Natural killer cell (primary cell): ENCODE measurements at regions not wholly inside any gene's neighbourhood (a gene's known extent, or its start where the extent isn't known, plus 50 kb on each side); places are given as distances from the start of the nearest gene placed in this dataset.
A peak's percentile ranks its signal among the peaks of the same experiment; 100 is the strongest.
"Not testable (repeated sequence)": the region's sequence is repeated elsewhere in the genome, so short reads cannot be mapped to it uniquely, and the experiment has no call there.

Experiments used
- ATAC-seq, 3 donors: fragments of 150-1000 bp in 2 of 3; fragments of 200-7000 bp in 1 of 3; cut with Tn5 transposase; 1 replicate in 1 of 3; 2 replicates in 2 of 3; pipeline ENCODE4 v1.10.0; 2021; ENCODE audit warnings: mild to moderate bottlenecking in 2 of 3, moderate library complexity in 2 of 3
- DNase-seq, 2 donors: peaks; one replicate each; pipeline versions ENCODE4 v3.0.0 to v3.0.0-alpha.2; 2013 to 2021; ENCODE audit warnings: mixed read lengths in 1 of 2
- H3K27ac ChIP-seq: one replicate; pipeline ENCODE4 v1.5.1; 2013; ENCODE audit warnings: mild to moderate bottlenecking, low read length
- H3K27me3 ChIP-seq: one replicate; pipeline ENCODE4 v1.6.1; 2013; ENCODE audit warnings: low read length; ENCODE audit not compliant: control insufficient read depth, insufficient read depth
- H3K36me3 ChIP-seq: one replicate; pipeline ENCODE4 v1.6.1; 2013; ENCODE audit warnings: low read length; ENCODE audit not compliant: control insufficient read depth, insufficient read depth
- H3K4me1 ChIP-seq: one replicate; pipeline ENCODE4 v1.6.1; 2013; ENCODE audit warnings: low read length; ENCODE audit not compliant: control insufficient read depth, insufficient read depth
- H3K4me3 ChIP-seq: one replicate; pipeline ENCODE4 v1.5.1; 2013; ENCODE audit warnings: low read length
- H3K9me3 ChIP-seq: one replicate; pipeline ENCODE4 v1.6.1; 2013; ENCODE audit warnings: low read length; ENCODE audit not compliant: control insufficient read depth, insufficient read depth
- H3K27ac Mint-ChIP-seq, 2 donors: one replicate each; pipeline ENCODE4 v1.8.0; 2022; ENCODE audit warnings: mild to moderate bottlenecking in 2 of 2, mixed read lengths in 2 of 2, moderate library complexity in 1 of 2
- H3K27me3 Mint-ChIP-seq, 2 donors: one replicate each; pipeline ENCODE4 v1.8.0; 2022; ENCODE audit warnings: low read depth in 2 of 2, mixed read lengths in 2 of 2
- H3K36me3 Mint-ChIP-seq: one replicate; pipeline ENCODE4 v1.8.0; 2022; ENCODE audit warnings: mixed read lengths
- H3K4me1 Mint-ChIP-seq, 2 donors: one replicate each; pipeline ENCODE4 v1.8.0; 2022; ENCODE audit warnings: mixed read lengths in 2 of 2
- H3K4me3 Mint-ChIP-seq: one replicate; pipeline ENCODE4 v1.8.0; 2022; ENCODE audit warnings: mild to moderate bottlenecking, moderate library complexity, mixed read lengths
- H3K9me3 Mint-ChIP-seq, 2 donors: one replicate each; pipeline ENCODE4 v1.8.0; 2022; ENCODE audit warnings: mixed read lengths in 2 of 2
- WGBS: methylation state at CpG from one replicate; pipeline ENCODE4 v1.1.7; 2013; ENCODE audit warnings: missing lambda C conversion rate; ENCODE audit not compliant: insufficient coverage; 5-methylcytosine and 5-hydroxymethylcytosine counted together
- intact Hi-C: fragments of 100-400 bp; cut with micrococcal nuclease; formaldehyde crosslinking; loops from one replicate; pipeline ENCODE4 v1.14.2; 2022

- DNase-seq (peak; percentile 92), ATAC-seq (peak; percentile 92 to 96 (median 94))
- H3K36me3 Mint-ChIP-seq, H3K27me3 Mint-ChIP-seq, H3K27me3 ChIP-seq, H3K9me3 Mint-ChIP-seq, H3K36me3 ChIP-seq, H3K4me1 ChIP-seq, H3K9me3 ChIP-seq, H3K4me1 Mint-ChIP-seq, intact Hi-C loops: not testable (repeated sequence)
- peak overlapping the region; percentile 90 for H3K4me3 Mint-ChIP-seq
- Histone ChIP-seq H3K27ac (peak overlapping the region; percentile 85), H3K4me3 (peak overlapping the region; percentile 88)
- peak overlapping the region; percentile 75 to 77 for H3K27ac Mint-ChIP-seq
- under 1% methylated on average over 87 of the region's 107 CpGs for WGBS
These were observed 81.8 kb upstream of the TNK2 start for GRCh38 chr3:195989921-195990840.

- H3K4me1 ChIP-seq, H3K27me3 ChIP-seq, intact Hi-C loops, H3K36me3 Mint-ChIP-seq, H3K27me3 Mint-ChIP-seq, H3K9me3 ChIP-seq, H3K4me1 Mint-ChIP-seq, H3K9me3 Mint-ChIP-seq, H3K36me3 ChIP-seq, H3K4me3 ChIP-seq, H3K27ac ChIP-seq: not testable (repeated sequence)
- WGBS = 0% methylated on average over 18 of the region's 46 CpGs
- peak overlapping the region in 1 of 2 donors; percentile 77 for H3K27ac Mint-ChIP-seq
- ATAC-seq = peak; percentile 44 to 63 (median 58)
- peak; percentile 34 to 52 for DNase-seq
- H3K4me3 Mint-ChIP-seq = peak overlapping the region; percentile 45
These were observed 81.0 kb upstream of the TNK2 start for GRCh38 chr3:195989197-195989920.

GRCh38 chr3:195988764-195989163 is 80.4 kb upstream of the TNK2 start:
- H3K4me1 ChIP-seq, H3K36me3 Mint-ChIP-seq, H3K36me3 ChIP-seq, DNase-seq, H3K4me3 ChIP-seq, H3K9me3 ChIP-seq, ATAC-seq, H3K9me3 Mint-ChIP-seq, H3K27me3 ChIP-seq, H3K4me1 Mint-ChIP-seq, H3K27me3 Mint-ChIP-seq, H3K27ac ChIP-seq, intact Hi-C loops, H3K27ac Mint-ChIP-seq: not testable (repeated sequence)
- WGBS = 67% methylated on average over 3 of the region's 7 CpGs
- peak overlapping the region; percentile 45 for H3K4me3 Mint-ChIP-seq

GRCh38 chr3:195987001-195987400 is 78.7 kb upstream of the TNK2 start:
- H3K9me3 ChIP-seq, H3K36me3 ChIP-seq, H3K4me3 Mint-ChIP-seq, H3K36me3 Mint-ChIP-seq, H3K27me3 Mint-ChIP-seq, ATAC-seq, H3K27ac Mint-ChIP-seq, H3K4me3 ChIP-seq, H3K27me3 ChIP-seq, H3K4me1 ChIP-seq, H3K4me1 Mint-ChIP-seq, H3K27ac ChIP-seq, DNase-seq, H3K9me3 Mint-ChIP-seq, intact Hi-C loops: not testable (repeated sequence)
- 89% methylated on average over 3 of the region's 8 CpGs for whole genome bisulfite sequencing

- ATAC-seq, H3K4me3 Mint-ChIP-seq, H3K9me3 ChIP-seq, H3K36me3 Mint-ChIP-seq, H3K27ac ChIP-seq, DNase-seq, H3K27me3 ChIP-seq, H3K4me1 Mint-ChIP-seq, intact Hi-C loops, H3K4me1 ChIP-seq, H3K27ac Mint-ChIP-seq, H3K9me3 Mint-ChIP-seq, H3K27me3 Mint-ChIP-seq, H3K4me3 ChIP-seq: not testable (repeated sequence)
- no CpG with 5 or more reads among the region's 4 CpGs for whole genome bisulfite sequencing
- H3K36me3 ChIP-seq = peaks cover 11% of the 10 kb centered on the region
These were observed 78.2 kb upstream of the TNK2 start for GRCh38 chr3:195986576-195986975.

GRCh38 chr3:195985348-195985920 is 77.1 kb upstream of the TNK2 start:
- H3K36me3 Mint-ChIP-seq, H3K9me3 Mint-ChIP-seq, intact Hi-C loops, H3K4me3 Mint-ChIP-seq, H3K4me3 ChIP-seq, DNase-seq, H3K27me3 Mint-ChIP-seq, H3K4me1 Mint-ChIP-seq, H3K27me3 ChIP-seq, H3K27ac Mint-ChIP-seq, H3K9me3 ChIP-seq, H3K27ac ChIP-seq, ATAC-seq, H3K4me1 ChIP-seq: not testable (repeated sequence)
- 95% methylated on average over 4 of the region's 11 CpGs for WGBS
- H3K36me3 ChIP-seq = peaks cover 11% of the 10 kb centered on the region

- H3K27me3 Mint-ChIP-seq, intact Hi-C loops, H3K36me3 Mint-ChIP-seq, H3K4me3 ChIP-seq, DNase-seq, H3K9me3 ChIP-seq, H3K4me3 Mint-ChIP-seq, H3K27ac Mint-ChIP-seq, H3K9me3 Mint-ChIP-seq, H3K4me1 ChIP-seq, H3K27ac ChIP-seq, H3K27me3 ChIP-seq, H3K4me1 Mint-ChIP-seq, ATAC-seq: not testable (repeated sequence)
- 99% methylated on average over 10 of the region's 12 CpGs for WGBS
- peaks cover 11% of the 10 kb centered on the region for H3K36me3 ChIP-seq
These were observed 76.2 kb upstream of the TNK2 start for GRCh38 chr3:195984392-195985030.
